A549 (cell line): ENCODE measurements at regions not wholly inside any gene's neighbourhood (a gene's known extent, or its start where the extent isn't known, plus 50 kb on each side); places are given as distances from the start of the nearest gene placed in this dataset.

ENCODE experiments used
- ATAC-seq, 2 experiments: fragments of 200-7000 bp in 1 of 2; fragments of >200 bp in 1 of 2; cut with Nextera tagmentation in 1 of 2; cut with Tn5 transposase in 1 of 2; 3 replicates each; pipeline versions ENCODE4 v1.8.0 to v1.9.1; 2018 to 2020; ENCODE audit warnings: mild to moderate bottlenecking in 1 of 2, moderate library complexity in 1 of 2
- CTCF ChIA-PET: fragments of 300-600 bp; sonication (Branson Sonifier 250); formaldehyde crosslinking; extraction: SDS; loops from one replicate; lab custom pipeline; 2021; ENCODE audit warnings: antibody characterized with exemption, inconsistent platforms; lab: Yijun Ruan, JAX
- POLR2A ChIA-PET: fragments of 350-600 bp; formaldehyde crosslinking; extraction: SDS; loops from one replicate; lab custom pipeline; 2021; ENCODE audit warnings: antibody characterized with exemption, inconsistent platforms; lab: Yijun Ruan, JAX
- DNase-seq, 2 experiments: peaks; one replicate each; pipeline versions ENCODE4 v3.0.0 to v3.0.0-alpha.2; 2011 to 2016; ENCODE audit warnings: low read depth in 1 of 2, low spot score in 1 of 2
- FAIRE-seq: peaks from 2 replicates; lab custom pipeline; 2011; peaks lifted over from hg19 to GRCh38; lab: Jason Lieb, UNC
- H3K27ac ChIP-seq, 2 experiments: fragments of >200 bp; sonication (Bioruptor Twin); formaldehyde crosslinking; 3 replicates each; pipeline ENCODE4 v1.5.1; 2016 to 2017
- H3K4me1 ChIP-seq: fragments of >200 bp; sonication (Bioruptor Twin); formaldehyde crosslinking; 3 replicates; pipeline ENCODE4 v1.6.1; 2016
- H3K4me2 ChIP-seq: fragments of >200 bp; sonication (Bioruptor Twin); formaldehyde crosslinking; 3 replicates; pipeline ENCODE4 v1.6.1; 2016
- H3K4me3 ChIP-seq: fragments of >200 bp; sonication (Bioruptor Twin); formaldehyde crosslinking; 3 replicates; pipeline ENCODE4 v1.5.1; 2016
- H3K9me3 ChIP-seq: fragments of >200 bp; sonication (Bioruptor Twin); formaldehyde crosslinking; 3 replicates; pipeline ENCODE4 v1.6.1; 2016
- BHLHE40 ChIP-seq: IDR thresholded peaks from 2 replicates; pipeline ENCODE4 v1.6.1; 2012; ENCODE audit warnings: low read depth, low read length, inconsistent platforms
- CBX8 ChIP-seq: fragments of 200-600 bp; sonication (generic); IDR thresholded peaks from 2 replicates; pipeline ENCODE4 v1.6.1; 2016
- CTCF ChIP-seq: fragments of >200 bp; sonication (Bioruptor Twin); formaldehyde crosslinking; IDR thresholded peaks from 3 replicates; pipeline ENCODE4 v1.5.1; 2016
- EHF ChIP-seq: fragments of 250-450 bp; sonication (Bioruptor Pico); IDR thresholded peaks from 2 replicates; pipeline ENCODE4 v1.5.0; 2020; ENCODE audit warnings: mild to moderate bottlenecking
- EP300 ChIP-seq, 2 experiments: fragments of >200 bp; sonication (Bioruptor Twin); formaldehyde crosslinking; IDR thresholded peaks; 2 replicates in 1 of 2; 3 replicates in 1 of 2; pipeline ENCODE4 v1.6.1; 2016 to 2017
- FOSB ChIP-seq: fragments of 250-450 bp; sonication (Bioruptor Pico); IDR thresholded peaks from 2 replicates; pipeline ENCODE4 v1.5.0; 2020; ENCODE audit warnings: mild to moderate bottlenecking, moderate library complexity
- FOXS1 ChIP-seq: fragments of 250-450 bp; sonication (Bioruptor Pico); IDR thresholded peaks from 2 replicates; pipeline ENCODE4 v1.5.0; 2020; ENCODE audit warnings: mild to moderate bottlenecking, moderate library complexity
- HDAC2 ChIP-seq: fragments of 200-600 bp; sonication (generic); IDR thresholded peaks from 2 replicates; pipeline ENCODE4 v1.6.1; 2016
- HES2 ChIP-seq: fragments of >200 bp; sonication (Bioruptor Twin); formaldehyde crosslinking; IDR thresholded peaks from 2 replicates; pipeline ENCODE4 v1.6.1; 2016
- HEYL ChIP-seq: fragments of 250-450 bp; sonication (Bioruptor Pico); IDR thresholded peaks from 2 replicates; pipeline ENCODE4 v1.8.0; 2021; ENCODE audit warnings: mild to moderate bottlenecking, moderate library complexity
- JUNB ChIP-seq: fragments of >200 bp; sonication (Bioruptor Twin); formaldehyde crosslinking; IDR thresholded peaks from 2 replicates; pipeline ENCODE4 v1.6.1; 2016
- KDM5A ChIP-seq: fragments of 200-600 bp; sonication (generic); IDR thresholded peaks from 2 replicates; pipeline ENCODE4 v1.6.1; 2016; ENCODE audit warnings: antibody characterized with exemption, mild to moderate bottlenecking
- MAZ ChIP-seq: fragments of 150-350 bp; IDR thresholded peaks from 2 replicates; pipeline ENCODE4 v1.6.1; 2014; ENCODE audit warnings: antibody characterized with exemption, low read depth, low read length, borderline replicate concordance
- NPAS2 ChIP-seq: fragments of 250-450 bp; sonication (Bioruptor Pico); IDR thresholded peaks from 2 replicates; pipeline ENCODE4 v1.8.0; 2022; ENCODE audit warnings: mild to moderate bottlenecking, moderate library complexity, borderline replicate concordance
- NR3C1 ChIP-seq: fragments of >200 bp; sonication (Bioruptor Twin); formaldehyde crosslinking; IDR thresholded peaks from 3 replicates; pipeline ENCODE4 v1.6.1; 2017
- PBX3 ChIP-seq: IDR thresholded peaks from 2 replicates; pipeline ENCODE4 v1.6.1; 2012
- POLR2AphosphoS2 ChIP-seq: conservative IDR thresholded peaks from 2 replicates; pipeline ENCODE4 v1.6.1; 2012; ENCODE audit warnings: low read length, improper control_type of control experiment, inconsistent platforms
- RNF2 ChIP-seq: fragments of 200-600 bp; sonication (generic); IDR thresholded peaks from 2 replicates; pipeline ENCODE4 v1.6.1; 2016; ENCODE audit warnings: low read depth, mild to moderate bottlenecking, antibody characterized with exemption, moderate library complexity, borderline replicate concordance
- SREBF2 ChIP-seq: fragments of 450-650 bp; IDR thresholded peaks from 2 replicates; pipeline ENCODE4 v1.6.1; 2014; ENCODE audit warnings: mild to moderate bottlenecking, moderate library complexity
- USF2 ChIP-seq: fragments of 450-650 bp; IDR thresholded peaks from 2 replicates; pipeline ENCODE4 v1.6.1; 2014; ENCODE audit warnings: antibody characterized with exemption
- ZC3H11A ChIP-seq: fragments of 450-650 bp; IDR thresholded peaks from 2 replicates; pipeline ENCODE4 v1.6.1; 2014; ENCODE audit warnings: antibody characterized with exemption, mild to moderate bottlenecking
- WGBS: methylation state at CpG from one replicate; pipeline ENCODE4 v1.1.6; 2017; ENCODE audit errors: missing lambda C conversion rate; 5-methylcytosine and 5-hydroxymethylcytosine counted together

GRCh38 chr3:124084022-124084881 lies 92.3 kb upstream of the ROPN1 start:
- DNase-seq (no peak), FAIRE-seq (no peak), ATAC-seq (no peak)
- no peaks in the 10 kb centered on the region for H3K4me1 ChIP-seq
- no peak overlapping the region for H3K4me3 ChIP-seq
- ChIA-PET CTCF (interaction anchor here (0.8 to 4.9 kb wide), 6 partner anchors 9 to 432 kb away, joined by 3 to 18 read pairs (median 6); partner anchors contain the start of gene KALRN), POLR2A (no interaction called here)
- H3K4me2 ChIP-seq: no peak overlapping the region
- H3K27ac ChIP-seq: no peak overlapping the region
- no peaks in the 10 kb centered on the region for H3K9me3 ChIP-seq
- no peak for TF ChIP-seq FOXS1
- no peak for TF ChIP-seq KDM5A
- TF ChIP-seq FOSB (CRISPR knock-in tag): no peak
- no peak for TF ChIP-seq CTCF
- no peak for TF ChIP-seq HEYL (CRISPR knock-in tag)
- no peak for TF ChIP-seq BHLHE40
- TF ChIP-seq ZC3H11A: no peak
- no peak for TF ChIP-seq MAZ
- TF ChIP-seq CBX8: no peak
- no peak for TF ChIP-seq HDAC2
- no peak for TF ChIP-seq EP300 (IDR thresholded peaks at IDR 0.05)
- no peak for TF ChIP-seq SREBF2
- TF ChIP-seq PBX3: no peak
- WGBS: 18% methylated on average over 7 of the region's 7 CpGs

GRCh38 chr3:124088801-124089200 lies 96.9 kb upstream of the ROPN1 start:
- TF ChIP-seq USF2 (no peak), NR3C1 (no peak), CBX8 (no peak), JUNB (no peak), HDAC2 (no peak), POLR2AphosphoS2 (no peak), NPAS2 (no peak), RNF2 (no peak), EHF (CRISPR knock-in tag) (no peak), SREBF2 (no peak), HES2 (no peak)
- TF ChIP-seq, all 56 proteins: peak for 0
- no peak overlapping the region for H3K27ac ChIP-seq
- DNase-seq: no peak
- H3K4me2 ChIP-seq: no peak overlapping the region
- no peaks in the 10 kb centered on the region for H3K9me3 ChIP-seq
- CTCF ChIA-PET: interaction anchor here (0.9 to 3.0 kb wide), 3 partner anchors 9 to 73 kb away, joined by 3 to 16 read pairs (median 4); partner anchors contain the start of gene KALRN
- H3K4me3 ChIP-seq: no peak overlapping the region
- ATAC-seq: no peak
- H3K4me1 ChIP-seq: no peaks in the 10 kb centered on the region
- POLR2A ChIA-PET: no interaction called here
- WGBS: 22% methylated on average over 2 of the region's 2 CpGs
- no peak for FAIRE-seq
